HepG2 (cell line): ENCODE measurements at regions not wholly inside any gene's neighbourhood (a gene's known extent, or its start where the extent isn't known, plus 50 kb on each side); places are given as distances from the start of the nearest gene placed in this dataset.

Experiments
- CHD4 ChIP-seq: fragments of 200-600 bp; sonication (generic); IDR thresholded peaks from 2 replicates; pipeline ENCODE4 v1.7.0; 2017; ENCODE audit warnings: mild to moderate bottlenecking, low read length, borderline replicate concordance
- CTCF ChIP-seq: sonication (generic); formaldehyde crosslinking; IDR thresholded peaks from 2 replicates; pipeline ENCODE4 v1.5.0; 2020; ENCODE audit warnings: mild to moderate bottlenecking, missing genetic modification reagents, moderate library complexity
- HDAC1 ChIP-seq: sonication (generic); formaldehyde crosslinking; IDR thresholded peaks from 2 replicates; pipeline ENCODE4 v1.5.1; 2020; ENCODE audit warnings: mild to moderate bottlenecking, missing genetic modification reagents
- PBX2 ChIP-seq: IDR thresholded peaks from 2 replicates; pipeline ENCODE4 v1.6.1; 2016; ENCODE audit warnings: control low read depth
- PHF8 ChIP-seq: sonication (generic); formaldehyde crosslinking; IDR thresholded peaks from 2 replicates; pipeline ENCODE4 v1.5.0; 2020; ENCODE audit warnings: missing genetic modification reagents
- TCF12 ChIP-seq, 2 experiments: fragments of 450-650 bp in 1 of 2; sonication (generic) in 1 of 2; formaldehyde crosslinking in 1 of 2; IDR thresholded peaks; 2 replicates each; pipeline versions ENCODE4 v1.6.1 to v1.8.0; 2017 to 2022; ENCODE audit warnings: antibody characterized with exemption in 1 of 2, mild to moderate bottlenecking in 1 of 2, missing genetic modification reagents in 1 of 2, moderate library complexity in 1 of 2
- ZNF780A ChIP-seq: sonication (generic); formaldehyde crosslinking; IDR thresholded peaks from 2 replicates; pipeline ENCODE4 v1.8.0; 2022; ENCODE audit warnings: mild to moderate bottlenecking, missing genetic modification reagents, moderate library complexity

- no peak for TF ChIP-seq CTCF (CRISPR knock-in tag)
- TF ChIP-seq PBX2 (CRISPR knock-in tag) = no peak
- no peak for TF ChIP-seq HDAC1 (CRISPR knock-in tag)
- no peak for TF ChIP-seq TCF12 (IDR thresholded peaks at IDR 0.05)
- no peak for TF ChIP-seq TCF12 (CRISPR knock-in tag; IDR thresholded peaks at IDR 0.05)
- TF ChIP-seq CHD4 = no peak
- no peak for TF ChIP-seq PHF8
- no peak for TF ChIP-seq ZNF780A (CRISPR knock-in tag)
These were observed 293.0 kb downstream of the NDUFA10 start for GRCh38 chr2:239731998-239732665.
